NCI-H2227 (cell line): ENCODE measurements at regions not wholly inside any gene's neighbourhood (a gene's known extent, or its start where the extent isn't known, plus 50 kb on each side); places are given as distances from the start of the nearest gene placed in this dataset.
"Not testable (repeated sequence)": the region's sequence is repeated elsewhere in the genome, so short reads cannot be mapped to it uniquely, and the experiment has no call there.

Experiments
- DNase-seq: peaks from one replicate; lab custom pipeline; 2025; ENCODE audit not compliant: unreplicated experiment; lab: John Stamatoyannopoulos, UW

- DNase-seq: no peak
Measured at GRCh38 chr10:123269675-123270074, 115.5 kb downstream of the BUB3 start.

GRCh38 chr10:123270221-123270620 lies 116.0 kb downstream of the BUB3 start:
- DNase-seq: no peak

GRCh38 chr10:123270806-123271205 lies 116.6 kb downstream of the BUB3 start:
- no peak for DNase-seq

GRCh38 chr10:123272171-123272570 lies 118.0 kb downstream of the BUB3 start:
- DNase-seq: no peak

GRCh38 chr10:123274306-123275135 lies 120.3 kb downstream of the BUB3 start:
- peak; percentile 88 for DNase-seq

GRCh38 chr10:123275136-123275564 lies 120.9 kb downstream of the BUB3 start:
- peak; percentile 41 for DNase-seq

GRCh38 chr10:123278445-123278844 lies 124.2 kb downstream of the BUB3 start:
- no peak for DNase-seq

- not testable (repeated sequence) for DNase-seq
Measured at GRCh38 chr10:123283371-123283770, 129.2 kb downstream of the BUB3 start.

GRCh38 chr10:123284022-123284421 lies 129.8 kb downstream of the BUB3 start:
- no peak for DNase-seq

GRCh38 chr10:123287594-123288247 lies 133.5 kb downstream of the BUB3 start:
- no peak for DNase-seq

GRCh38 chr10:123289432-123289831 lies 135.2 kb downstream of the BUB3 start:
- no peak for DNase-seq

GRCh38 chr10:123294109-123294508 lies 139.9 kb downstream of the BUB3 start:
- DNase-seq: no peak

GRCh38 chr10:123294886-123295285 lies 140.7 kb downstream of the BUB3 start:
- no peak for DNase-seq

GRCh38 chr10:123295644-123296043 lies 141.4 kb downstream of the BUB3 start:
- DNase-seq: no peak

- no peak for DNase-seq
Measured at GRCh38 chr10:123297175-123297574, 143.0 kb downstream of the BUB3 start.

- DNase-seq: no peak
Measured at GRCh38 chr10:123298583-123298982, 144.4 kb downstream of the BUB3 start.

- peak; percentile 17 for DNase-seq
Measured at GRCh38 chr10:123299598-123299997, 145.4 kb downstream of the BUB3 start.

- peak; percentile 78 for DNase-seq
Measured at GRCh38 chr10:123301077-123301857, 147.1 kb downstream of the BUB3 start.

- DNase-seq: no peak
Measured at GRCh38 chr10:123303581-123304337, 149.6 kb downstream of the BUB3 start.

- DNase-seq: no peak
Measured at GRCh38 chr10:123305671-123306070, 151.5 kb downstream of the BUB3 start.

GRCh38 chr10:123306290-123306689 lies 152.1 kb downstream of the BUB3 start:
- no peak for DNase-seq
